ENCODE measurements at regions not wholly inside any gene's neighbourhood (a gene's known extent, or its start where the extent isn't known, plus 50 kb on each side); places are given as distances from the start of the nearest gene placed in this dataset.
"Not testable (repeated sequence)": the region's sequence is repeated elsewhere in the genome, so short reads cannot be mapped to it uniquely, and the experiment has no call there.

GRCh38 chr12:67539946-67540345 is 108.6 kb upstream of the DYRK2 start:
- DNase-seq, result no peak

GRCh38 chr12:67540920-67541624 is 107.5 kb upstream of the DYRK2 start:
- no peak for DNase-seq

GRCh38 chr12:67541625-67541991 is 106.9 kb upstream of the DYRK2 start:
- DNase-seq, result no peak

- DNase-seq, result no peak
Measured at GRCh38 chr12:67543021-67543770, 105.3 kb upstream of the DYRK2 start.

GRCh38 chr12:67545298-67545697 is 103.2 kb upstream of the DYRK2 start:
- no peak for DNase-seq

- no peak for DNase-seq
Measured at GRCh38 chr12:67546746-67547145, 101.8 kb upstream of the DYRK2 start.

- DNase-seq, result not testable (repeated sequence)
Measured at GRCh38 chr12:67555075-67555717, 93.3 kb upstream of the DYRK2 start.

- no peak for DNase-seq
Measured at GRCh38 chr12:67558775-67559174, 89.8 kb upstream of the DYRK2 start.

- no peak for DNase-seq
Measured at GRCh38 chr12:67559751-67560150, 88.8 kb upstream of the DYRK2 start.

- DNase-seq, result no peak
Measured at GRCh38 chr12:67562513-67563287, 85.8 kb upstream of the DYRK2 start.

GRCh38 chr12:67568055-67568454 is 80.5 kb upstream of the DYRK2 start:
- DNase-seq, result no peak

- DNase-seq, result no peak
Measured at GRCh38 chr12:67572492-67572891, 76.1 kb upstream of the DYRK2 start.

- no peak for DNase-seq
Measured at GRCh38 chr12:67573566-67573965, 75.0 kb upstream of the DYRK2 start.

GRCh38 chr12:67578976-67579661 is 69.4 kb upstream of the DYRK2 start:
- DNase-seq, result no peak

GRCh38 chr12:67579662-67580003 is 68.9 kb upstream of the DYRK2 start:
- no peak for DNase-seq

- no peak for DNase-seq
Measured at GRCh38 chr12:67582238-67582834, 66.2 kb upstream of the DYRK2 start.

- no peak for DNase-seq
Measured at GRCh38 chr12:67582844-67583243, 65.7 kb upstream of the DYRK2 start.

- no peak for DNase-seq
Measured at GRCh38 chr12:67586951-67587350, 61.6 kb upstream of the DYRK2 start.

- no peak for DNase-seq
Measured at GRCh38 chr12:67589078-67589477, 59.5 kb upstream of the DYRK2 start.

- no peak for DNase-seq
Measured at GRCh38 chr12:67590149-67590790, 58.3 kb upstream of the DYRK2 start.

GRCh38 chr12:67592228-67593011 is 56.1 kb upstream of the DYRK2 start:
- DNase-seq, result no peak
